Lower lobe of right lung (tissue), 2 donors: ENCODE measurements at regions not wholly inside any gene's neighbourhood (a gene's known extent, or its start where the extent isn't known, plus 50 kb on each side); places are given as distances from the start of the nearest gene placed in this dataset.

Source experiments
- ATAC-seq, 2 donors: fragments of 200-7000 bp; cut with Tn5 transposase; one replicate each; pipeline ENCODE4 v1.9.1; 2020 to 2022; ENCODE audit warnings: mild to moderate bottlenecking in 2 of 2, moderate library complexity in 2 of 2
- DNase-seq: peaks from one replicate; pipeline ENCODE4 v3.0.0-alpha.2; 2020
- H3K27ac ChIP-seq: fragments of 200-600 bp; one replicate; pipeline ENCODE4 v1.8.0; 2022
- H3K27me3 ChIP-seq: fragments of 200-600 bp; one replicate; pipeline ENCODE4 v1.8.0; 2022; ENCODE audit warnings: low read depth
- H3K36me3 ChIP-seq: fragments of 200-600 bp; one replicate; pipeline ENCODE4 v1.8.0; 2022; ENCODE audit warnings: mild to moderate bottlenecking
- H3K4me1 ChIP-seq: fragments of 200-600 bp; one replicate; pipeline ENCODE4 v1.8.0; 2022
- H3K4me3 ChIP-seq: fragments of 200-600 bp; one replicate; pipeline ENCODE4 v1.8.0; 2022; ENCODE audit warnings: mild to moderate bottlenecking
- H3K9me3 ChIP-seq: fragments of 200-600 bp; one replicate; pipeline ENCODE4 v1.8.0; 2022
- CTCF ChIP-seq: fragments of 200-600 bp; IDR thresholded peaks from one replicate; pipeline ENCODE4 v1.8.0; 2022; ENCODE audit warnings: antibody characterized with exemption, mild to moderate bottlenecking
- intact Hi-C: fragments of 100-400 bp; cut with DNase I; formaldehyde crosslinking; loops from one replicate; pipeline ENCODE4 v1.11.0; 2022
- donor health status: DM: no; HTN: yes; CAD: no; lungs with severe emphysema.

- Histone ChIP-seq H3K27ac (no peak overlapping the region), H3K27me3 (no peaks in the 10 kb centered on the region), H3K4me1 (no peaks in the 10 kb centered on the region), H3K4me3 (no peak overlapping the region), H3K9me3 (no peaks in the 10 kb centered on the region), H3K36me3 (no peaks in the 10 kb centered on the region)
- intact Hi-C loops = no loop called here
- DNase-seq = no peak
- ATAC-seq = no peak
- TF ChIP-seq CTCF = no peak
These were observed 266.1 kb downstream of the HGF start for GRCh38 chr7:81503771-81504170.

GRCh38 chr7:81503336-81503735 is 266.5 kb downstream of the HGF start:
- no peaks in the 10 kb centered on the region for H3K4me1 ChIP-seq
- no peak for DNase-seq
- H3K4me3 ChIP-seq = no peak overlapping the region
- ATAC-seq = no peak
- no peaks in the 10 kb centered on the region for H3K9me3 ChIP-seq
- H3K27ac ChIP-seq = no peak overlapping the region
- no peaks in the 10 kb centered on the region for H3K27me3 ChIP-seq
- no peaks in the 10 kb centered on the region for H3K36me3 ChIP-seq
- TF ChIP-seq CTCF = no peak
- intact Hi-C loops = no loop called here

GRCh38 chr7:81501220-81501619 is 268.6 kb downstream of the HGF start:
- Histone ChIP-seq H3K4me1 (no peaks in the 10 kb centered on the region), H3K27ac (no peak overlapping the region), H3K27me3 (no peaks in the 10 kb centered on the region), H3K4me3 (no peak overlapping the region), H3K36me3 (no peaks in the 10 kb centered on the region), H3K9me3 (no peaks in the 10 kb centered on the region)
- DNase-seq = no peak
- ATAC-seq = no peak
- TF ChIP-seq CTCF = no peak
- intact Hi-C loops = no loop called here

GRCh38 chr7:81500631-81501030 is 269.2 kb downstream of the HGF start:
- TF ChIP-seq CTCF = no peak
- H3K4me1 ChIP-seq = no peaks in the 10 kb centered on the region
- H3K27ac ChIP-seq = no peak overlapping the region
- H3K4me3 ChIP-seq = no peak overlapping the region
- H3K9me3 ChIP-seq = no peaks in the 10 kb centered on the region
- DNase-seq (no peak), ATAC-seq (no peak)
- H3K36me3 ChIP-seq = no peaks in the 10 kb centered on the region
- intact Hi-C loops = no loop called here
- no peaks in the 10 kb centered on the region for H3K27me3 ChIP-seq

GRCh38 chr7:81499262-81500116 is 270.4 kb downstream of the HGF start:
- Histone ChIP-seq H3K4me1 (no peaks in the 10 kb centered on the region), H3K27ac (no peak overlapping the region), H3K4me3 (no peak overlapping the region), H3K36me3 (no peaks in the 10 kb centered on the region), H3K9me3 (no peaks in the 10 kb centered on the region), H3K27me3 (no peaks in the 10 kb centered on the region)
- ATAC-seq = peak; percentile 67 to 74
- no peak for DNase-seq
- TF ChIP-seq CTCF = peak; percentile 53
- intact Hi-C loops = no loop called here
